ENCODE measurements at regions not wholly inside any gene's neighbourhood (a gene's known extent, or its start where the extent isn't known, plus 50 kb on each side); places are given as distances from the start of the nearest gene placed in this dataset.

- H2AFZ ChIP-seq: no peak overlapping the region
- no peak for DNase-seq
- H4K20me1 ChIP-seq (ENCODE audit: insufficient read depth): no peaks in the 10 kb centered on the region; the same call in 1 of the 2 replicates
- no peaks in the 10 kb centered on the region for H3K79me2 ChIP-seq (ENCODE audit: low read depth)
- CTCF ChIA-PET: no interaction called here
- no peaks in the 10 kb centered on the region for H3F3A ChIP-seq (ENCODE audit: insufficient read depth, low read depth)
- TF ChIP-seq CTCF (conservative IDR thresholded peaks at IDR 0.05) (no peak), EZH2 (IDR thresholded peaks at IDR 0.05; ENCODE audit: low read depth) (no peak)
- H3K27me3 ChIP-seq (ENCODE audit: insufficient read depth, low read depth): no peaks in the 10 kb centered on the region
- intact Hi-C loops (cut with micrococcal nuclease; ENCODE audit: unreplicated experiment): no loop called here
- no peak overlapping the region for H3K27ac ChIP-seq
- POLR2A ChIA-PET (ENCODE audit: unreplicated experiment): no interaction called here
- no peaks in the 10 kb centered on the region for H3K9me3 ChIP-seq (ENCODE audit: insufficient read depth, low read depth)
- 0 out of 2 replicates have a peak, but pooled peaks cover 6% of the 10 kb centered on the region for H3K9me2 ChIP-seq (ENCODE audit: insufficient read depth)
- no TSS peak for BruUV-seq (replicated peaks)
- no peaks in the 10 kb centered on the region for H3K36me3 ChIP-seq (ENCODE audit: low read depth)
- no peaks in the 10 kb centered on the region for H3K4me1 ChIP-seq (replicated peaks; ENCODE audit: insufficient read depth)
- H3K4me2 ChIP-seq: no peak overlapping the region
- H3K4me3 ChIP-seq: no peak overlapping the region
Observed at GRCh38 chr2:34825686-34826085, 1226.6 kb upstream of the FAM98A start.

GRCh38 chr2:34822616-34823015, 1223.5 kb upstream of the FAM98A start:
- CTCF ChIA-PET: no interaction called here
- Histone ChIP-seq H3K9me3 (ENCODE audit: insufficient read depth, low read depth) (no peaks in the 10 kb centered on the region), H3F3A (ENCODE audit: insufficient read depth, low read depth) (no peaks in the 10 kb centered on the region), H3K79me2 (ENCODE audit: low read depth) (no peaks in the 10 kb centered on the region), H4K20me1 (ENCODE audit: insufficient read depth) (no peaks in the 10 kb centered on the region; the same call in 1 of the 2 replicates), H3K27me3 (ENCODE audit: insufficient read depth, low read depth) (no peaks in the 10 kb centered on the region), H3K4me3 (no peak overlapping the region), H3K27ac (no peak overlapping the region), H2AFZ (0 out of 2 replicates have a peak overlapping the region, but pooled peaks have one; percentile 64), H3K4me2 (no peak overlapping the region), H3K36me3 (ENCODE audit: low read depth) (no peaks in the 10 kb centered on the region), H3K4me1 (replicated peaks; ENCODE audit: insufficient read depth) (no peaks in the 10 kb centered on the region), H3K9me2 (ENCODE audit: insufficient read depth) (no peaks in the 10 kb centered on the region)
- intact Hi-C loops (cut with micrococcal nuclease; ENCODE audit: unreplicated experiment): no loop called here
- no TSS peak for BruUV-seq (replicated peaks)
- TF ChIP-seq CTCF (conservative IDR thresholded peaks at IDR 0.05) (no peak), EZH2 (IDR thresholded peaks at IDR 0.05; ENCODE audit: low read depth) (no peak)
- POLR2A ChIA-PET (ENCODE audit: unreplicated experiment): no interaction called here
- DNase-seq: no peak

GRCh38 chr2:34815052-34815741, 1216.1 kb upstream of the FAM98A start:
- DNase-seq: no peak
- H4K20me1 ChIP-seq (ENCODE audit: insufficient read depth): no peaks in the 10 kb centered on the region
- H3F3A ChIP-seq (ENCODE audit: insufficient read depth, low read depth): no peaks in the 10 kb centered on the region
- no TSS peak for BruUV-seq (replicated peaks)
- H3K79me2 ChIP-seq (ENCODE audit: low read depth): no peaks in the 10 kb centered on the region
- intact Hi-C loops (cut with micrococcal nuclease; ENCODE audit: unreplicated experiment): no loop called here
- H3K9me2 ChIP-seq (ENCODE audit: insufficient read depth): no peaks in the 10 kb centered on the region
- H3K27ac ChIP-seq: no peak overlapping the region
- no peaks in the 10 kb centered on the region for H3K4me1 ChIP-seq (replicated peaks; ENCODE audit: insufficient read depth)
- H3K27me3 ChIP-seq (ENCODE audit: insufficient read depth, low read depth): no peaks in the 10 kb centered on the region
- no peaks in the 10 kb centered on the region for H3K36me3 ChIP-seq (ENCODE audit: low read depth)
- H2AFZ ChIP-seq: no peak overlapping the region
- H3K4me3 ChIP-seq: no peak overlapping the region
- no peak overlapping the region for H3K4me2 ChIP-seq
- TF ChIP-seq EZH2 (IDR thresholded peaks at IDR 0.05; ENCODE audit: low read depth) (no peak), CTCF (conservative IDR thresholded peaks at IDR 0.05) (no peak)
- CTCF ChIA-PET: no interaction called here
- no peaks in the 10 kb centered on the region for H3K9me3 ChIP-seq (ENCODE audit: insufficient read depth, low read depth)
- POLR2A ChIA-PET (ENCODE audit: unreplicated experiment): no interaction called here

Measured in PC-9 (cell line).